KMS-11 (cell line): ENCODE measurements at regions not wholly inside any gene's neighbourhood (a gene's known extent, or its start where the extent isn't known, plus 50 kb on each side); places are given as distances from the start of the nearest gene placed in this dataset.

ENCODE experiments used
- H2AFZ ChIP-seq: fragments of 200-600 bp; sonication (generic); 2 replicates; pipeline ENCODE4 v1.6.1; 2016; ENCODE audit warnings: antibody characterized with exemption, mixed run types, low read depth
- H3K27ac ChIP-seq: fragments of 200-600 bp; sonication (generic); 2 replicates; pipeline ENCODE4 v1.6.1; 2016; ENCODE audit warnings: mild to moderate bottlenecking, mixed run types
- H3K27me3 ChIP-seq: fragments of 200-600 bp; sonication (generic); 2 replicates; pipeline ENCODE4 v1.6.1; 2017; ENCODE audit warnings: mild to moderate bottlenecking, low read depth, mixed run types, moderate library complexity; ENCODE audit not compliant: insufficient read depth
- H3K36me3 ChIP-seq: fragments of 200-600 bp; sonication (generic); 2 replicates; pipeline ENCODE4 v1.6.1; 2017; ENCODE audit warnings: mild to moderate bottlenecking, mixed run types; ENCODE audit not compliant: insufficient read depth
- H3K4me1 ChIP-seq: fragments of 200-600 bp; sonication (generic); 2 replicates; pipeline ENCODE4 v1.6.1; 2016; ENCODE audit warnings: mild to moderate bottlenecking, low read depth, mixed run types; ENCODE audit not compliant: poor library complexity, severe bottlenecking
- H3K4me2 ChIP-seq: fragments of 200-600 bp; sonication (generic); 2 replicates; pipeline ENCODE4 v1.7.0; 2016; ENCODE audit warnings: mild to moderate bottlenecking, mixed run types
- H3K4me3 ChIP-seq: fragments of 200-600 bp; sonication (generic); IDR thresholded peaks from 2 replicates; pipeline ENCODE4 v1.6.1; 2017; ENCODE audit warnings: low read depth, low read length, mixed read lengths; ENCODE audit not compliant: insufficient read depth
- H3K79me2 ChIP-seq: fragments of 200-600 bp; sonication (generic); 2 replicates; pipeline ENCODE4 v1.6.1; 2016; ENCODE audit warnings: low read depth, mixed run types; ENCODE audit not compliant: insufficient read depth
- H3K9ac ChIP-seq: fragments of 200-600 bp; sonication (generic); 2 replicates; pipeline ENCODE4 v1.6.1; 2016; ENCODE audit warnings: mild to moderate bottlenecking, mixed run types
- H4K20me1 ChIP-seq: fragments of 200-600 bp; sonication (generic); 2 replicates; pipeline ENCODE4 v1.6.1; 2016; ENCODE audit warnings: mild to moderate bottlenecking, mixed run types; ENCODE audit not compliant: insufficient read depth
- TF ChIP-seq, protein P1 (sequence below): fragments of 200-600 bp; sonication (generic); conservative IDR thresholded peaks from 2 replicates; pipeline ENCODE4 v1.6.1; 2017; ENCODE audit warnings: low read depth, mild to moderate bottlenecking, antibody characterized with exemption, low read length, moderate library complexity, mixed read lengths

DNA sequence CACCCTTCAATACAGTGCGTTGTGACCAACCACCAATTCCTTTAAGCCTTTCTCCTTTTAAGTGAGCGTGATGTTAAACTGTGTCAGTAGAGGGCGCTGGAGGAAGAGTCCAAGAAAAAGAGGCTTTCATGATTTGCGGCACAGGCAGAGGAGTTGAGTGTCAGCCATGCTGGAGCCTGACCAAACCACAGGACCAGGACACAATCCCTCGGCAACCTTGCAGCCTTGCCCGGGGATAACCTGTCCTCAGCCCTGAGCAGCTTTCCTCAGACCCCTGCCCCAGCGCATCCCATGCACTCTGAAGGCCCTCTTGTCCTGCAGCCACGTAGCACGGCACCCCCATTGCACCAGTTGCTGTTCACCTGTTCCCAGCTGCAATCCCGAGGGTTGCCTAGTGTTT is 53.5 kb upstream of the SMIM31 start:
- no peak overlapping the region for H3K4me2 ChIP-seq
- H3K79me2 ChIP-seq = no peaks in the 10 kb centered on the region
- H2AFZ ChIP-seq = no peak overlapping the region

DNA sequence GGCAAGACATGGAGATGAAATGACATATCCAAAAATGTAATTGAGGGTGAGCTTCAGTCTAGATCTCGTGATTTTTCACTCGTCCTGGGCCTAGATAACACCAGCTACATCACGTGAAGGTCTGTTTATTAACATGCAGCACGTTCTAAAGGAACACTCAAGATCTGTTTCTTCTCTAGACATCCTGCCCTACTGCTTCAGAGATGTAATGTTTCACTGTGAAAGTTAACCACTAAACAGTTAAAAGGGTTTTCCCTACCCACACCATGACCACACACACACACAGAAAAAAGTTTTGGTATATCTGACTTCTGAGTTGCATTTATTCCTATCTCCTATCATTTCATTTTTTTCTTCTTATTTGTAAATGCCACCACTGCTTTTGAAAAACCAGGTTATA is 52.3 kb upstream of the SMIM31 start:
- no peak overlapping the region for H3K9ac ChIP-seq
- H3K4me3 ChIP-seq = no peak overlapping the region
- H3K4me2 ChIP-seq = no peak overlapping the region
- H2AFZ ChIP-seq = no peak overlapping the region
- no peaks in the 10 kb centered on the region for H3K36me3 ChIP-seq
- no peaks in the 10 kb centered on the region for H4K20me1 ChIP-seq
- no peak overlapping the region for H3K27ac ChIP-seq
- H3K79me2 ChIP-seq = no peaks in the 10 kb centered on the region
- TF ChIP-seq, protein P1, sequence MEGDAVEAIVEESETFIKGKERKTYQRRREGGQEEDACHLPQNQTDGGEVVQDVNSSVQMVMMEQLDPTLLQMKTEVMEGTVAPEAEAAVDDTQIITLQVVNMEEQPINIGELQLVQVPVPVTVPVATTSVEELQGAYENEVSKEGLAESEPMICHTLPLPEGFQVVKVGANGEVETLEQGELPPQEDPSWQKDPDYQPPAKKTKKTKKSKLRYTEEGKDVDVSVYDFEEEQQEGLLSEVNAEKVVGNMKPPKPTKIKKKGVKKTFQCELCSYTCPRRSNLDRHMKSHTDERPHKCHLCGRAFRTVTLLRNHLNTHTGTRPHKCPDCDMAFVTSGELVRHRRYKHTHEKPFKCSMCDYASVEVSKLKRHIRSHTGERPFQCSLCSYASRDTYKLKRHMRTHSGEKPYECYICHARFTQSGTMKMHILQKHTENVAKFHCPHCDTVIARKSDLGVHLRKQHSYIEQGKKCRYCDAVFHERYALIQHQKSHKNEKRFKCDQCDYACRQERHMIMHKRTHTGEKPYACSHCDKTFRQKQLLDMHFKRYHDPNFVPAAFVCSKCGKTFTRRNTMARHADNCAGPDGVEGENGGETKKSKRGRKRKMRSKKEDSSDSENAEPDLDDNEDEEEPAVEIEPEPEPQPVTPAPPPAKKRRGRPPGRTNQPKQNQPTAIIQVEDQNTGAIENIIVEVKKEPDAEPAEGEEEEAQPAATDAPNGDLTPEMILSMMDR = no peak
- no peaks in the 10 kb centered on the region for H3K27me3 ChIP-seq
- no peaks in the 10 kb centered on the region for H3K4me1 ChIP-seq

More for the DNA sequence above, 53.5 kb upstream of the SMIM31 start:
- Histone ChIP-seq H3K27ac (no peak overlapping the region), H3K27me3 (no peaks in the 10 kb centered on the region), H3K9ac (no peak overlapping the region), H3K4me1 (no peaks in the 10 kb centered on the region), H3K36me3 (no peaks in the 10 kb centered on the region), H3K4me3 (no peak overlapping the region), H4K20me1 (no peaks in the 10 kb centered on the region)
- TF ChIP-seq, protein P1 = peak; percentile 50; the same call in 1 of the 2 replicates
